Endothelial cell of umbilical vein (primary cell): ENCODE measurements at regions not wholly inside any gene's neighbourhood (a gene's known extent, or its start where the extent isn't known, plus 50 kb on each side); places are given as distances from the start of the nearest gene placed in this dataset.

Source experiments
- BruUV-seq: library from RNA; stranded (reverse); fragments of 400-500 nt; replicated peaks from 2 replicates; lab custom pipeline; 2021; lab: Mats Ljungman, UMichigan
- CTCF ChIA-PET: fragments of 300-600, 350-600 bp; sonication (Branson Sonifier 250); formaldehyde crosslinking; loops from one replicate; lab custom pipeline; 2021; ENCODE audit warnings: antibody characterized with exemption, inconsistent platforms; lab: Charles Lee
- POLR2A ChIA-PET: fragments of 300-600, 350-600 bp; sonication (Branson Sonifier 250); formaldehyde crosslinking; loops from one replicate; lab custom pipeline; 2021; ENCODE audit warnings: antibody characterized with exemption, inconsistent platforms; lab: Charles Lee
- DNase-seq: peaks from one replicate; pipeline ENCODE4 v3.0.0-alpha.2; 2011; ENCODE audit warnings: low read depth, low spot score
- FAIRE-seq: peaks from 2 replicates; lab custom pipeline; 2011; peaks lifted over from hg19 to GRCh38; lab: Jason Lieb, UNC
- H2AFZ ChIP-seq: 2 replicates; pipeline ENCODE4 v1.6.0; 2012; ENCODE audit warnings: low read depth, low read length, control low read depth, inconsistent platforms
- H3K27ac ChIP-seq: 2 replicates; pipeline ENCODE4 v1.5.1; 2011; ENCODE audit warnings: low read depth, mild to moderate bottlenecking, control low read depth, low read length, moderate library complexity; ENCODE audit not compliant: insufficient read depth
- H3K27me3 ChIP-seq, 2 experiments: 2 replicates each; pipeline versions ENCODE4 v1.6.0 to v1.6.1; 2011; ENCODE audit warnings: low read length in 2 of 2, mixed read lengths in 1 of 2; ENCODE audit not compliant: control insufficient read depth in 2 of 2, insufficient read depth in 2 of 2
- H3K36me3 ChIP-seq, 2 experiments: 2 replicates in 1 of 2; 3 replicates in 1 of 2; pipeline ENCODE4 v1.5.1; 2011; ENCODE audit warnings: low read length in 2 of 2, mild to moderate bottlenecking in 1 of 2, moderate library complexity in 1 of 2; ENCODE audit not compliant: control insufficient read depth in 2 of 2, insufficient read depth in 2 of 2; ENCODE audit errors: extremely low read depth in 1 of 2
- H3K4me1 ChIP-seq: 3 replicates; pipeline ENCODE4 v1.5.1; 2011; ENCODE audit warnings: mild to moderate bottlenecking, low read length; ENCODE audit not compliant: control insufficient read depth, insufficient read depth; ENCODE audit errors: extremely low read depth
- H3K4me2 ChIP-seq: 2 replicates; pipeline ENCODE4 v1.6.1; 2011; ENCODE audit warnings: low read length, control low read depth, mixed read lengths; ENCODE audit not compliant: insufficient read depth
- H3K4me3 ChIP-seq, 3 experiments: fragments of 200-600 bp in 1 of 3; sonication (generic), shearing (Covaris generic) in 1 of 3; replicated peaks in 1 of 3; 2 replicates each; pipeline ENCODE4 v1.5.1; 2011 to 2016; ENCODE audit warnings: control low read depth in 3 of 3, low read length in 3 of 3, mild to moderate bottlenecking in 2 of 3, inconsistent platforms in 1 of 3, low read depth in 1 of 3, moderate library complexity in 1 of 3; ENCODE audit not compliant: insufficient read depth in 1 of 3
- H3K79me2 ChIP-seq: 2 replicates; pipeline ENCODE4 v1.6.0; 2012; ENCODE audit warnings: low read length, inconsistent platforms; ENCODE audit not compliant: control insufficient read depth, insufficient read depth
- H3K9ac ChIP-seq: replicated peaks from 2 replicates; pipeline ENCODE3; 2011; ENCODE audit warnings: low read length, control low read depth; ENCODE audit not compliant: insufficient read depth; ENCODE audit errors: extremely low read depth
- H3K9me1 ChIP-seq: replicated peaks from 3 replicates; pipeline ENCODE4 v1.6.0; 2011; ENCODE audit warnings: mild to moderate bottlenecking, low read length; ENCODE audit not compliant: control insufficient read depth, insufficient read depth; ENCODE audit errors: extremely low read depth
- H3K9me3 ChIP-seq: replicated peaks from 2 replicates; pipeline ENCODE4 v1.5.1; 2012; ENCODE audit warnings: low read length, inconsistent platforms; ENCODE audit not compliant: control insufficient read depth, insufficient read depth
- H4K20me1 ChIP-seq: replicated peaks from 2 replicates; pipeline ENCODE3; 2011; ENCODE audit warnings: mild to moderate bottlenecking, low read length; ENCODE audit not compliant: control insufficient read depth, insufficient read depth; ENCODE audit errors: extremely low read depth
- CTCF ChIP-seq, 2 donors: IDR thresholded peaks; 1 replicate in 1 of 2; 2 replicates in 1 of 2; pipeline ENCODE4 v1.5.1; 2011; ENCODE audit warnings: low read length in 2 of 2, mild to moderate bottlenecking in 2 of 2, moderate library complexity in 2 of 2, control low read depth in 1 of 2, inconsistent platforms in 1 of 2, low read depth in 1 of 2; ENCODE audit not compliant: insufficient read depth in 1 of 2; ENCODE audit errors: extremely low read depth in 1 of 2
- EZH2 ChIP-seq: IDR thresholded peaks from 2 replicates; pipeline ENCODE4 v1.6.1; 2012; ENCODE audit warnings: borderline replicate concordance, low read depth, mild to moderate bottlenecking, moderate library complexity, low read length, inconsistent platforms; ENCODE audit not compliant: severe bottlenecking
- FOS ChIP-seq: IDR thresholded peaks from 2 replicates; pipeline ENCODE4 v1.6.1; 2011; ENCODE audit warnings: mild to moderate bottlenecking, low read length, moderate library complexity, borderline replicate concordance; ENCODE audit not compliant: insufficient read depth
- GATA2 ChIP-seq: IDR thresholded peaks from 2 replicates; pipeline ENCODE4 v1.7.0; 2011; ENCODE audit warnings: low read depth, mild to moderate bottlenecking, moderate library complexity, mixed read lengths, low read length; ENCODE audit not compliant: insufficient read length, insufficient read depth
- JUN ChIP-seq: IDR thresholded peaks from 2 replicates; pipeline ENCODE4 v1.6.1; 2011; ENCODE audit warnings: borderline replicate concordance, low read depth; ENCODE audit not compliant: insufficient read length, insufficient read depth
- MAX ChIP-seq: IDR thresholded peaks from 2 replicates; pipeline ENCODE4 v1.6.1; 2011; ENCODE audit not compliant: insufficient read depth, insufficient read length
- MYC ChIP-seq: IDR thresholded peaks from one replicate; pipeline ENCODE4 v1.6.1; 2011; ENCODE audit warnings: mild to moderate bottlenecking, low read depth, low read length
- POLR2A ChIP-seq: IDR thresholded peaks from 2 replicates; pipeline ENCODE4 v1.6.1; 2012; ENCODE audit warnings: low read depth, mild to moderate bottlenecking, control low read depth, low read length
- POLR2AphosphoS5 ChIP-seq: IDR thresholded peaks from 2 replicates; pipeline ENCODE4 v1.6.1; 2012; ENCODE audit warnings: low read depth, mild to moderate bottlenecking, control low read depth, low read length, moderate library complexity; ENCODE audit not compliant: insufficient read depth
- dilution Hi-C: fragments of 300-500 bp; cut with MboI; formaldehyde crosslinking; loops from one replicate; pipeline ENCODE4 v1.15.0; 2019; ENCODE audit warnings: low sequenced_read_pairs; ENCODE audit not compliant: extremely low pct_ligation_motif_present
- intact Hi-C: fragments of 100-400 bp; cut with micrococcal nuclease; formaldehyde crosslinking; loops from one replicate; pipeline ENCODE4 v1.10.0; 2022

GRCh38 chr1:60818969-60819701, 263.2 kb upstream of the NFIA start:
- DNase-seq (no peak), FAIRE-seq (no peak)
- ChIA-PET CTCF (interaction anchor here (0.8 to 1.3 kb wide), 2 partner anchors 29 to 231 kb away, joined by 3 read pairs; no protein-coding TSS in a partner anchor), POLR2A (no interaction called here)
- Histone ChIP-seq H3K79me2 (no peaks in the 10 kb centered on the region), H3K9me3 (no peaks in the 10 kb centered on the region), H2AFZ (no peak overlapping the region), H3K4me2 (no peak overlapping the region), H4K20me1 (no peaks in the 10 kb centered on the region), H3K9ac (no peak overlapping the region), H3K9me1 (no peaks in the 10 kb centered on the region), H3K4me3 (no peak overlapping the region), H3K4me1 (no peaks in the 10 kb centered on the region), H3K27ac (no peak overlapping the region), H3K36me3 (no peaks in the 10 kb centered on the region), H3K27me3 (no peaks in the 10 kb centered on the region)
- BruUV-seq = no TSS peak
- no peak for TF ChIP-seq MAX
- TF ChIP-seq CTCF (IDR thresholded peaks at IDR 0.05; ENCODE audit: extremely low read depth in 1 of 2, insufficient read depth in 1 of 2, low read depth in 1 of 2, low read length in 2 of 2) = no peak
- dilution Hi-C loops = no loop called here
- intact Hi-C loops = no loop called here

GRCh38 chr1:60813071-60813470, 269.3 kb upstream of the NFIA start:
- Histone ChIP-seq H3K79me2 (no peaks in the 10 kb centered on the region), H4K20me1 (no peaks in the 10 kb centered on the region), H3K36me3 (no peaks in the 10 kb centered on the region), H3K9me3 (no peaks in the 10 kb centered on the region), H3K9ac (no peak overlapping the region), H3K4me1 (no peaks in the 10 kb centered on the region), H3K4me2 (no peak overlapping the region), H3K27me3 (no peaks in the 10 kb centered on the region), H3K27ac (no peak overlapping the region), H2AFZ (no peak overlapping the region), H3K9me1 (no peaks in the 10 kb centered on the region), H3K4me3 (no peak overlapping the region)
- dilution Hi-C loops (no loop called here), intact Hi-C loops (no loop called here)
- ChIA-PET CTCF (no interaction called here), POLR2A (no interaction called here)
- no TSS peak for BruUV-seq
- FAIRE-seq (no peak), DNase-seq (no peak)
- TF ChIP-seq GATA2 (no peak), MAX (no peak), EZH2 (no peak), POLR2A (no peak), FOS (no peak), JUN (no peak), POLR2AphosphoS5 (no peak), CTCF (IDR thresholded peaks at IDR 0.05; ENCODE audit: extremely low read depth in 1 of 2, insufficient read depth in 1 of 2, low read depth in 1 of 2, low read length in 2 of 2) (no peak), MYC (no peak)
